ENCODE measurements at regions not wholly inside any gene's neighbourhood (a gene's known extent, or its start where the extent isn't known, plus 50 kb on each side); places are given as distances from the start of the nearest gene placed in this dataset.
"Not testable (repeated sequence)": the region's sequence is repeated elsewhere in the genome, so short reads cannot be mapped to it uniquely, and the experiment has no call there.

GRCh38 chr4:170170861-170171260 is 81.1 kb upstream of the AADAT start:
- no peak for DNase-seq (ENCODE audit: low read depth)

GRCh38 chr4:170169699-170170098 is 79.9 kb upstream of the AADAT start:
- DNase-seq (ENCODE audit: low read depth) = no peak

GRCh38 chr4:170167678-170168077 is 77.9 kb upstream of the AADAT start:
- DNase-seq (ENCODE audit: low read depth) = no peak

- DNase-seq (ENCODE audit: low read depth) = not testable (repeated sequence)
Observed at GRCh38 chr4:170166193-170166592, 76.4 kb upstream of the AADAT start.

- no peak for DNase-seq (ENCODE audit: low read depth)
Observed at GRCh38 chr4:170162416-170162815, 72.7 kb upstream of the AADAT start.

- no peak for DNase-seq (ENCODE audit: low read depth)
Observed at GRCh38 chr4:170157670-170158069, 67.9 kb upstream of the AADAT start.

GRCh38 chr4:170145120-170145519 is 55.4 kb upstream of the AADAT start:
- DNase-seq (ENCODE audit: low read depth) = no peak

- DNase-seq (ENCODE audit: low read depth) = peak; percentile 39
Observed at GRCh38 chr4:170139764-170140163, 50.0 kb upstream of the AADAT start.

All from EH (cell line).